GM18499 (cell line): ENCODE measurements at regions not wholly inside any gene's neighbourhood (a gene's known extent, or its start where the extent isn't known, plus 50 kb on each side); places are given as distances from the start of the nearest gene placed in this dataset.

ENCODE experiments used
- ATAC-seq: cut with Tn5 transposase; IDR thresholded peaks from one replicate; pipeline ENCODE4 v1.9.1; 2021; ENCODE audit warnings: moderate number of reproducible peaks; ENCODE audit not compliant: insufficient read depth, unreplicated experiment

- ATAC-seq, result no peak
Observed at GRCh38 chr6:170125456-170126300, 165.2 kb downstream of the DLL1 start.

- no peak for ATAC-seq
Observed at GRCh38 chr6:170124836-170125235, 166.0 kb downstream of the DLL1 start.

GRCh38 chr6:170124150-170124549 is 166.7 kb downstream of the DLL1 start:
- ATAC-seq, result no peak

- no peak for ATAC-seq
Observed at GRCh38 chr6:170122651-170123050, 168.2 kb downstream of the DLL1 start.

GRCh38 chr6:170117111-170117972 is 173.5 kb downstream of the DLL1 start:
- ATAC-seq, result no peak

GRCh38 chr6:170116636-170117035 is 174.2 kb downstream of the DLL1 start:
- no peak for ATAC-seq

- no peak for ATAC-seq
Observed at GRCh38 chr6:170114956-170115855, 175.7 kb downstream of the DLL1 start.

GRCh38 chr6:170114187-170114945 is 176.5 kb downstream of the DLL1 start:
- no peak for ATAC-seq

GRCh38 chr6:170113141-170113540 is 177.7 kb downstream of the DLL1 start:
- ATAC-seq, result no peak

- no peak for ATAC-seq
Observed at GRCh38 chr6:170112583-170112860, 178.4 kb downstream of the DLL1 start.

GRCh38 chr6:170111816-170112582 is 178.9 kb downstream of the DLL1 start:
- ATAC-seq, result no peak

GRCh38 chr6:170111141-170111664 is 179.7 kb downstream of the DLL1 start:
- ATAC-seq, result no peak

- ATAC-seq, result no peak
Observed at GRCh38 chr6:170110201-170111140, 180.4 kb downstream of the DLL1 start.

GRCh38 chr6:170108890-170109587 is 181.8 kb downstream of the DLL1 start:
- no peak for ATAC-seq

GRCh38 chr6:170108456-170108855 is 182.4 kb downstream of the DLL1 start:
- ATAC-seq, result no peak

GRCh38 chr6:170107606-170108222 is 183.2 kb downstream of the DLL1 start:
- no peak for ATAC-seq
